Progenitor cell of endocrine pancreas (in vitro differentiated cells): ENCODE measurements at regions not wholly inside any gene's neighbourhood (a gene's known extent, or its start where the extent isn't known, plus 50 kb on each side); places are given as distances from the start of the nearest gene placed in this dataset.

Source experiments
- DNase-seq: peaks from one replicate; pipeline ENCODE4 v3.0.0; 2021; ENCODE audit warnings: low spot score; ENCODE audit not compliant: unreplicated experiment
- H3K27ac Mint-ChIP-seq: 2 replicates; pipeline ENCODE4 v1.8.0; 2021; ENCODE audit warnings: mild to moderate bottlenecking, moderate library complexity, mixed read lengths
- H3K27me3 Mint-ChIP-seq: 2 replicates; pipeline ENCODE4 v1.8.0; 2021; ENCODE audit warnings: mixed read lengths
- H3K36me3 Mint-ChIP-seq: 2 replicates; pipeline ENCODE4 v1.8.0; 2022; ENCODE audit warnings: mixed read lengths; ENCODE audit not compliant: insufficient read depth
- H3K4me1 Mint-ChIP-seq: 2 replicates; pipeline ENCODE4 v1.8.0; 2021; ENCODE audit warnings: low read depth, mixed read lengths
- H3K4me3 Mint-ChIP-seq: 2 replicates; pipeline ENCODE4 v1.8.0; 2021; ENCODE audit warnings: low read depth, mild to moderate bottlenecking, moderate library complexity, mixed read lengths
- H3K9me3 Mint-ChIP-seq: 2 replicates; pipeline ENCODE4 v1.8.0; 2021; ENCODE audit warnings: low read depth, mixed read lengths
- TF ChIP-seq, protein P1 (sequence below): fragments of 200-600 bp; sonication (generic); IDR thresholded peaks from one replicate; pipeline ENCODE4 v1.5.0; 2021; ENCODE audit warnings: antibody characterized with exemption, mild to moderate bottlenecking; ENCODE audit not compliant: unreplicated experiment

DNA sequence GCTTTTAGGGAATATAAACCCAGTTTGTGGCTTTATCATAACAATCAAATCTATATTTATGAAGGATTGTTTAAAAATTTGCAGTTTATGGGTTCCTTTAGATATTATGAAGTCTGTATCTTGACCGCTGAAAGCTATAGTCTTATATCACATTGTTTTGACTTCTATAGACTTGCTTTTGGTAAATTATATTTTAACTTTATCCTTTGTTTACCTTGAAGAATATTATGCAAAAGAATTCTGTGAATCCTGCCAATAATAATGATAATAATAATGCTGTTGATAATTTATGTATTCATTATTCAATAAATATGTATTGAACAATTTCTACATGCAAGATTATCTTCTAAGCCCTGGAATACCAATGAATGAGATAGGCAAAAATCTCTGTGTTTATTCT lies 101.9 kb upstream of the MTPN start:
- Mint-ChIP-seq H3K9me3 (no peaks in the 10 kb centered on the region), H3K36me3 (no peaks in the 10 kb centered on the region), H3K27ac (no peak overlapping the region), H3K27me3 (no peaks in the 10 kb centered on the region), H3K4me3 (no peak overlapping the region), H3K4me1 (peaks cover 3% of the 10 kb centered on the region)
- TF ChIP-seq, protein P1, sequence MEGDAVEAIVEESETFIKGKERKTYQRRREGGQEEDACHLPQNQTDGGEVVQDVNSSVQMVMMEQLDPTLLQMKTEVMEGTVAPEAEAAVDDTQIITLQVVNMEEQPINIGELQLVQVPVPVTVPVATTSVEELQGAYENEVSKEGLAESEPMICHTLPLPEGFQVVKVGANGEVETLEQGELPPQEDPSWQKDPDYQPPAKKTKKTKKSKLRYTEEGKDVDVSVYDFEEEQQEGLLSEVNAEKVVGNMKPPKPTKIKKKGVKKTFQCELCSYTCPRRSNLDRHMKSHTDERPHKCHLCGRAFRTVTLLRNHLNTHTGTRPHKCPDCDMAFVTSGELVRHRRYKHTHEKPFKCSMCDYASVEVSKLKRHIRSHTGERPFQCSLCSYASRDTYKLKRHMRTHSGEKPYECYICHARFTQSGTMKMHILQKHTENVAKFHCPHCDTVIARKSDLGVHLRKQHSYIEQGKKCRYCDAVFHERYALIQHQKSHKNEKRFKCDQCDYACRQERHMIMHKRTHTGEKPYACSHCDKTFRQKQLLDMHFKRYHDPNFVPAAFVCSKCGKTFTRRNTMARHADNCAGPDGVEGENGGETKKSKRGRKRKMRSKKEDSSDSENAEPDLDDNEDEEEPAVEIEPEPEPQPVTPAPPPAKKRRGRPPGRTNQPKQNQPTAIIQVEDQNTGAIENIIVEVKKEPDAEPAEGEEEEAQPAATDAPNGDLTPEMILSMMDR, result no peak
- no peak for DNase-seq

DNA sequence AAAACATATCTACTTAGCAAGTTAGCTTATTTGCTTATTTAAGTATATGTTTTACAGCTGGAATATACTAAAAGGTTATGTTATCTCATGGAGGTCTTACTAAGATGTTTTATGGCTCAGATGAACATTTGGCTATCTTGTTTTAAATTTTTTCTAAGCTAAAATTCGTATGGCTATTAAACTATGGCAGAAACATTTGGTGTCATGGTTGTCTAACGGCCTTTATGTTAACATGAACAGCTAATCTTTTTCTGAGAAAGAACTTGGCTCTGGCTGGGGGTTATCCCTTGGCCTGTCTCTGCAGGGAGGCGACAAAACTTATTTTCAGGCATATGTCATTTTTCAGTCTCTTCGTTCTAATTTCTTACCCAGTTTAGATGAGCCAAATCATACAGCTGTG lies 101.5 kb upstream of the MTPN start:
- no peak overlapping the region for H3K4me3 Mint-ChIP-seq
- peaks cover 3% of the 10 kb centered on the region for H3K4me1 Mint-ChIP-seq
- H3K27me3 Mint-ChIP-seq, result no peaks in the 10 kb centered on the region
- H3K36me3 Mint-ChIP-seq, result no peaks in the 10 kb centered on the region
- no peaks in the 10 kb centered on the region for H3K9me3 Mint-ChIP-seq
- no peak for DNase-seq
- H3K27ac Mint-ChIP-seq, result no peak overlapping the region
- TF ChIP-seq, protein P1, result no peak

DNA sequence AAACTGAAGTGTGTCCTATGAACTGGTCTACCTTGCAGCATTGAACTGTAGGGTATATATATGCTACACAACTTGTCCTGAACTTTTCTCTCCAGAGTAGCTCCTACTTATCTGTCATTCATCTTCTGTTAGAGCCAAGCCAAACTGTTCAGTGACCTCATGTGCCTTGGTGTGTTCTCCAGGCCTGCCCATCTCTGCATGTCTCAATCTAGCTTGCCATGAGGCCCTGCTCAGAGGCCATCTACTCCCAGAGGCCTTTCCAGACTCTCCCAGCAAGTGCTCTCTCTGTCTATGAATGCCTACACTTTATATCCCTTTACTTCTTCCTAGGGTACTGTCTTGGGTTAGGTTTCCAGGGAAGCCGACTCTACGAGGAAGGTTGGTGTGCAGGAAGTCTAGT lies 99.8 kb upstream of the MTPN start:
- no peak for DNase-seq
- no peaks in the 10 kb centered on the region for H3K36me3 Mint-ChIP-seq
- H3K4me1 Mint-ChIP-seq, result peaks cover 3% of the 10 kb centered on the region
- H3K27ac Mint-ChIP-seq, result no peak overlapping the region
- no peaks in the 10 kb centered on the region for H3K9me3 Mint-ChIP-seq
- no peak overlapping the region for H3K4me3 Mint-ChIP-seq
- TF ChIP-seq, protein P1, result no peak
- H3K27me3 Mint-ChIP-seq, result no peaks in the 10 kb centered on the region

DNA sequence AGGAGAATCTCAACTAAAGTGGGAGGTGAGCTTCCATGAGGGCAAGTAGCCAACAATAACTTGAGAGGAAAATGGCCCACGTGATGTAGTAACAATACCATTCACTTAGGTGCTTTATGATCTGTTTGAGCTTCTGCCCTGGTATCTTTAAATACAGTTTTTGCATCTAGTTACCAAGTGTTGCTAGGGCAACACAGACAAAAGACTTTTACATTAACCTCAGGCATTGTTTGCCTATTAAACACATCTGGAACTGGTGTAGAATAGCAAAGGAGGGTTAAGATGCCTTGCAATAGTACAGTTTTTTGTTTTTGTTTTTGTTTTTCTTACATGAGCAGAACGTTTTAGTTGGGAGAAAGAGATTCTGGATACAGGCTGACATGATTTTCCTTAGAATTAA lies 97.7 kb upstream of the MTPN start:
- TF ChIP-seq, protein P1, result no peak
- Mint-ChIP-seq H3K4me3 (no peak overlapping the region), H3K27me3 (no peaks in the 10 kb centered on the region), H3K4me1 (peaks cover 3% of the 10 kb centered on the region), H3K36me3 (no peaks in the 10 kb centered on the region), H3K9me3 (no peaks in the 10 kb centered on the region), H3K27ac (no peak overlapping the region)
- DNase-seq, result no peak

DNA sequence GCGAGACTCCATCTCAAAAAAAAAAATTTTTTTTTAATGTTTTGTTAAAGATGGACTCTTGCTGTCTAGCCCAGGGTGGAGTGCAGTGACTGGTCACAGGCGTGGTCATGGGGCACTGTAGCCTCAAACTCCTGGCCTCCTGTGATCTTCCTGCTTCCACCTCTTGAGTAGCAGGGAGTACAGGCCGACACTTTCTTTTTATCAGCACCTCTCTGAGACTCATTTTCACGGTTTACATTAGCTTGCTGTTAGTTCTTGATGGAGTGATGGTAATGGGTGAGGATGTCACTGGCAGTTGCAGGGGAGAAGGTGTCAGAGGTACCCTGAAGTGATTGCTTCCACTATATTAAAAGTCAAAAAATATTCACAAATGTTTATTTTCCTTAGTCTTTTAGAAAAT lies 95.3 kb upstream of the MTPN start:
- H3K9me3 Mint-ChIP-seq, result no peaks in the 10 kb centered on the region
- peaks cover 3% of the 10 kb centered on the region for H3K4me1 Mint-ChIP-seq
- no peaks in the 10 kb centered on the region for H3K27me3 Mint-ChIP-seq
- H3K27ac Mint-ChIP-seq, result no peak overlapping the region
- no peak overlapping the region for H3K4me3 Mint-ChIP-seq
- H3K36me3 Mint-ChIP-seq, result no peaks in the 10 kb centered on the region
- no peak for DNase-seq
- TF ChIP-seq, protein P1, result no peak
